K562 (cell line): ENCODE measurements at regions not wholly inside any gene's neighbourhood (a gene's known extent, or its start where the extent isn't known, plus 50 kb on each side); places are given as distances from the start of the nearest gene placed in this dataset.

Experiments
- ATAC-seq: fragments of 200-7000 bp; cut with Tn5 transposase; 3 replicates; pipeline ENCODE4 v1.9.1; 2020; ENCODE audit warnings: moderate library complexity
- BruUV-seq: library from RNA; stranded (reverse); fragments of 400-500 nt; replicated peaks from 2 replicates; lab custom pipeline; 2021; lab: Mats Ljungman, UMichigan
- CTCF ChIA-PET: fragments of 300-600 bp; formaldehyde crosslinking; extraction: SDS; loops from one replicate; lab custom pipeline; 2021; ENCODE audit warnings: low intra/inter-chr PET ratio; lab: Yijun Ruan, JAX
- POLR2A ChIA-PET: fragments of 300-600, 350-650 bp; sonication (Branson Sonifier 250); formaldehyde crosslinking; extraction: SDS; loops from one replicate; lab custom pipeline; 2021; ENCODE audit warnings: antibody characterized with exemption, inconsistent platforms; lab: Yijun Ruan, JAX
- DNase-seq, 4 experiments: peaks; one replicate each; pipeline versions ENCODE4 v3.0.0 to v3.0.0-alpha.2; 2011 to 2018; ENCODE audit warnings: low spot score in 3 of 4, mixed read lengths in 3 of 4; ENCODE audit errors: extremely low read depth in 1 of 4
- FAIRE-seq: peaks from 2 replicates; lab custom pipeline; 2011; peaks lifted over from hg19 to GRCh38; lab: Jason Lieb, UNC
- H2AFZ ChIP-seq: 2 replicates; pipeline ENCODE4 v1.6.0; 2011; ENCODE audit warnings: low read depth, low read length, control low read depth, inconsistent platforms
- H3K27ac ChIP-seq: fragments of 200-600 bp; 3 replicates; pipeline ENCODE4 v1.8.0; 2011; ENCODE audit warnings: low read depth, mild to moderate bottlenecking, control low read depth, inconsistent platforms, low read length, moderate library complexity, mixed read lengths; ENCODE audit errors: extremely low read depth
- H3K27me3 ChIP-seq, 2 experiments: fragments of 300-600 bp in 1 of 2; 2 replicates in 1 of 2; 3 replicates in 1 of 2; pipeline versions ENCODE4 v1.6.0 to v1.8.0; 2011; ENCODE audit warnings: inconsistent platforms in 2 of 2, low read length in 2 of 2, mild to moderate bottlenecking in 1 of 2, mixed read lengths in 1 of 2, moderate library complexity in 1 of 2; ENCODE audit not compliant: control insufficient read depth in 2 of 2, insufficient read depth in 2 of 2
- H3K36me3 ChIP-seq: fragments of 300-600 bp; 3 replicates; pipeline ENCODE4 v1.8.0; 2011; ENCODE audit warnings: mild to moderate bottlenecking, low read length, inconsistent platforms; ENCODE audit not compliant: control insufficient read depth, insufficient read depth
- H3K4me1 ChIP-seq, 2 experiments: fragments of 200-600 bp in 1 of 2; replicated peaks in 1 of 2; 2 replicates in 1 of 2; 3 replicates in 1 of 2; pipeline versions ENCODE4 v1.5.1 to v1.8.0; 2011; ENCODE audit warnings: inconsistent platforms in 2 of 2, low read length in 2 of 2, mild to moderate bottlenecking in 1 of 2, mixed read lengths in 1 of 2, moderate library complexity in 1 of 2; ENCODE audit not compliant: control insufficient read depth in 2 of 2, insufficient read depth in 2 of 2
- H3K4me2 ChIP-seq: 2 replicates; pipeline ENCODE4 v1.6.1; 2011; ENCODE audit warnings: low read length, control low read depth, inconsistent platforms, mixed read lengths; ENCODE audit not compliant: insufficient read depth
- H3K4me3 ChIP-seq: fragments of 200-600 bp; sonication (generic), shearing (Covaris generic); 2 replicates; pipeline ENCODE4 v1.5.1; 2016; ENCODE audit warnings: control low read depth, inconsistent platforms
- H3K79me2 ChIP-seq: fragments of 200-600 bp; 3 replicates; pipeline ENCODE4 v1.8.0; 2011; ENCODE audit warnings: low read length, inconsistent platforms; ENCODE audit not compliant: control insufficient read depth, insufficient read depth
- H3K9ac ChIP-seq, 2 experiments: 2 replicates each; pipeline versions ENCODE4 v1.6.0 to v1.6.1; 2011; ENCODE audit warnings: low read depth in 2 of 2, low read length in 2 of 2, control low read depth in 1 of 2, inconsistent platforms in 1 of 2, mild to moderate bottlenecking in 1 of 2, mixed read lengths in 1 of 2; ENCODE audit not compliant: insufficient read depth in 1 of 2
- H3K9me1 ChIP-seq: one replicate; pipeline ENCODE4 v1.6.0; 2011; ENCODE audit warnings: inconsistent platforms, mild to moderate bottlenecking, low read length, moderate library complexity; ENCODE audit not compliant: control insufficient read depth, insufficient read depth
- H3K9me3 ChIP-seq: replicated peaks from 2 replicates; pipeline ENCODE4 v1.5.1; 2011; ENCODE audit warnings: low read depth, low read length, inconsistent platforms; ENCODE audit not compliant: control insufficient read depth, insufficient read depth
- H4K20me1 ChIP-seq: replicated peaks from 2 replicates; pipeline ENCODE4 v1.6.1; 2011; ENCODE audit warnings: low read length, inconsistent platforms, mixed read lengths; ENCODE audit not compliant: control insufficient read depth, insufficient read depth
- C11orf30 ChIP-seq: fragments of 450-650 bp; IDR thresholded peaks from 2 replicates; pipeline ENCODE4 v1.6.1; 2016; ENCODE audit warnings: low read depth, mild to moderate bottlenecking
- GABPA ChIP-seq: fragments of 200-800 bp; sonication (Bioruptor generic); conservative IDR thresholded peaks from 2 replicates; pipeline ENCODE4 v1.6.1; 2016; ENCODE audit warnings: low read depth, missing genetic modification characterization, missing compliant biosample characterization
- GABPB2 ChIP-seq: fragments of 250-450 bp; sonication (Bioruptor Pico); conservative IDR thresholded peaks from 2 replicates; pipeline ENCODE4 v1.5.1; 2021; ENCODE audit warnings: mild to moderate bottlenecking
- NRF1 ChIP-seq, 2 experiments: fragments of 450-650 bp; IDR thresholded peaks in 1 of 2; conservative IDR thresholded peaks in 1 of 2; 2 replicates each; pipeline ENCODE4 v1.6.1; 2014; ENCODE audit warnings: mild to moderate bottlenecking in 2 of 2
- SNRNP70 ChIP-seq: fragments of 200-400 bp; formaldehyde crosslinking; optimal IDR thresholded peaks from 2 replicates; pipeline ENCODE3; 2017; ENCODE audit warnings: low read depth, low read length
- TAF9B ChIP-seq: fragments of 450-650 bp; IDR thresholded peaks from 2 replicates; pipeline ENCODE4 v1.6.1; 2018; ENCODE audit warnings: mild to moderate bottlenecking; ENCODE audit not compliant: partially characterized antibody
- TARDBP ChIP-seq: fragments of 450-650 bp; IDR thresholded peaks from 2 replicates; pipeline ENCODE4 v1.6.1; 2016
- THAP7 ChIP-seq: fragments of 250-450 bp; sonication (Bioruptor Pico); IDR thresholded peaks from 2 replicates; pipeline ENCODE4 v1.5.0; 2021
- ZEB2 ChIP-seq: fragments of 450-650 bp; IDR thresholded peaks from 2 replicates; pipeline ENCODE4 v1.6.1; 2016
- ZNF316 ChIP-seq: fragments of 450-650 bp; IDR thresholded peaks from 2 replicates; pipeline ENCODE4 v1.6.1; 2016
- WGBS: fragments of 100-300 bp; shearing (Covaris generic); methylation state at CpG from one replicate; pipeline ENCODE4 v1.1.6; 2016; ENCODE audit warnings: low coverage, mixed read lengths; ENCODE audit not compliant: insufficient coverage; ENCODE audit errors: missing lambda C conversion rate; 5-methylcytosine and 5-hydroxymethylcytosine counted together
- in situ Hi-C: fragments of 300-500 bp; cut with MboI; formaldehyde crosslinking; loops from 4 replicates; pipeline ENCODE4 v1.15.0; 2018; ENCODE audit warnings: inconsistent platforms, mixed read lengths
- intact Hi-C: fragments of 100-400 bp; cut with micrococcal nuclease; formaldehyde crosslinking; loops from 2 replicates; pipeline ENCODE4 v1.14.2; 2022

GRCh38 chr5:171630350-171631065 lies 155.1 kb upstream of the SMIM23 start:
- Histone ChIP-seq H3K9me1 (no peaks in the 10 kb centered on the region), H3K27ac (no peak overlapping the region), H4K20me1 (no peaks in the 10 kb centered on the region), H2AFZ (peak overlapping the region; percentile 40; the same call in 1 of the 2 replicates), H3K4me2 (peak overlapping the region; percentile 46; the same call in 1 of the 2 replicates), H3K27me3 (peaks cover 11 to 32% of the 10 kb centered on the region in 2 experiments), H3K9me3 (no peaks in the 10 kb centered on the region), H3K4me1 (peaks cover 0 to 5% of the 10 kb centered on the region in 2 experiments; a peak in 2 of 5 replicates), H3K9ac (no peak overlapping the region), H3K79me2 (no peaks in the 10 kb centered on the region), H3K4me3 (no peak overlapping the region)
- in situ Hi-C loops: no loop called here
- DNase-seq: no peak
- CTCF ChIA-PET: interaction anchor here (1.2 kb wide), 1 partner anchor 277 kb away, joined by 3 read pairs; no protein-coding TSS in a partner anchor
- WGBS: under 1% methylated on average over 11 of the region's 11 CpGs
- no peak for ATAC-seq
- intact Hi-C loops: loop anchor here (5.0 to 10.0 kb wide), 2 partner anchors 217 to 414 kb away; no protein-coding TSS in a partner anchor
- FAIRE-seq: no peak
- POLR2A ChIA-PET: no interaction called here
- TF ChIP-seq SNRNP70: no peak
- no peak for TF ChIP-seq GABPB2 (CRISPR knock-in tag)
- 0 out of 2 replicates have a peak, but pooled peaks have one; percentile 18 for TF ChIP-seq C11orf30
- no peak for TF ChIP-seq GABPA (tag)
- no peak for TF ChIP-seq THAP7
- TF ChIP-seq ZNF316: peak; percentile 45
- TF ChIP-seq TARDBP: no peak
- TF ChIP-seq NRF1 (conservative IDR thresholded peaks at IDR 0.05 in 1 of 2, IDR thresholded peaks at IDR 0.05 in 1 of 2): peak in 1 of 2 experiments; percentile 61
- TF ChIP-seq TAF9B: no peak
- no peak for TF ChIP-seq ZEB2
- TF ChIP-seq, all 486 proteins: peak for 3
- H3K36me3 ChIP-seq: no peaks in the 10 kb centered on the region
- BruUV-seq: no TSS peak
